ENCODE measurements at regions not wholly inside any gene's neighbourhood (a gene's known extent, or its start where the extent isn't known, plus 50 kb on each side); places are given as distances from the start of the nearest gene placed in this dataset.
"Not testable (repeated sequence)": the region's sequence is repeated elsewhere in the genome, so short reads cannot be mapped to it uniquely, and the experiment has no call there.

- FAIRE-seq; H3K9me3 ChIP-seq (replicated peaks; ENCODE audit: control insufficient read depth, insufficient read depth, low read length); CTCF ChIA-PET; BruUV-seq (replicated peaks); H4K20me1 ChIP-seq (replicated peaks; ENCODE audit: control insufficient read depth, extremely low read depth, insufficient read depth, low read length); H3K27me3 ChIP-seq (ENCODE audit: control insufficient read depth in 2 of 2, insufficient read depth in 2 of 2, low read length in 2 of 2); intact Hi-C loops (cut with micrococcal nuclease); H3K4me2 ChIP-seq (ENCODE audit: insufficient read depth, low read length); H3K9ac ChIP-seq (replicated peaks; ENCODE audit: extremely low read depth, insufficient read depth, low read length); H2AFZ ChIP-seq (ENCODE audit: low read depth, low read length); POLR2A ChIA-PET; dilution Hi-C loops (cut with MboI; ENCODE audit: extremely low pct_ligation_motif_present, low sequenced_read_pairs); H3K9me1 ChIP-seq (replicated peaks; ENCODE audit: control insufficient read depth, extremely low read depth, insufficient read depth, low read length); H3K36me3 ChIP-seq (ENCODE audit: control insufficient read depth in 2 of 2, extremely low read depth in 1 of 2, insufficient read depth in 2 of 2, low read length in 2 of 2); H3K4me1 ChIP-seq (ENCODE audit: control insufficient read depth, extremely low read depth, insufficient read depth, low read length); H3K27ac ChIP-seq (ENCODE audit: insufficient read depth, low read depth, low read length); DNase-seq (ENCODE audit: low read depth, low spot score); H3K4me3 ChIP-seq (replicated peaks in 1 of 3; ENCODE audit: insufficient read depth in 1 of 3, low read depth in 1 of 3, low read length in 3 of 3); H3K79me2 ChIP-seq (ENCODE audit: control insufficient read depth, insufficient read depth, low read length): not testable (repeated sequence)
Observed at GRCh38 chr14:106522118-106522517, 995.7 kb downstream of the TMEM121 start.

- H3K4me1 ChIP-seq (ENCODE audit: control insufficient read depth, extremely low read depth, insufficient read depth, low read length): no peaks in the 10 kb centered on the region
- FAIRE-seq: no peak
- TF ChIP-seq FOS (IDR thresholded peaks at IDR 0.05; ENCODE audit: borderline replicate concordance, insufficient read depth, low read length) (no peak), POLR2A (IDR thresholded peaks at IDR 0.05; ENCODE audit: low read depth, low read length) (no peak), MAX (IDR thresholded peaks at IDR 0.05; ENCODE audit: insufficient read depth, insufficient read length) (no peak), MYC (IDR thresholded peaks at IDR 0.05; ENCODE audit: low read depth, low read length) (no peak), POLR2AphosphoS5 (IDR thresholded peaks at IDR 0.05; ENCODE audit: insufficient read depth, low read depth, low read length) (no peak), EZH2 (IDR thresholded peaks at IDR 0.05; ENCODE audit: borderline replicate concordance, low read depth, low read length, severe bottlenecking) (no peak), GATA2 (IDR thresholded peaks at IDR 0.05; ENCODE audit: insufficient read depth, insufficient read length, low read depth, low read length) (no peak)
Observed at GRCh38 chr14:106522990-106523389, 996.6 kb downstream of the TMEM121 start.

More at GRCh38 chr14:106522990-106523389, 996.6 kb downstream of the TMEM121 start:
- dilution Hi-C loops (cut with MboI; ENCODE audit: extremely low pct_ligation_motif_present, low sequenced_read_pairs): no loop called here
- Histone ChIP-seq H3K27ac (ENCODE audit: insufficient read depth, low read depth, low read length) (no peak overlapping the region), H3K4me3 (replicated peaks in 1 of 3; ENCODE audit: insufficient read depth in 1 of 3, low read depth in 1 of 3, low read length in 3 of 3) (no peak overlapping the region), H3K9ac (replicated peaks; ENCODE audit: extremely low read depth, insufficient read depth, low read length) (no peak overlapping the region), H3K27me3 (ENCODE audit: control insufficient read depth in 2 of 2, insufficient read depth in 2 of 2, low read length in 2 of 2) (no peaks in the 10 kb centered on the region), H3K9me1 (replicated peaks; ENCODE audit: control insufficient read depth, extremely low read depth, insufficient read depth, low read length) (no peaks in the 10 kb centered on the region), H4K20me1 (replicated peaks; ENCODE audit: control insufficient read depth, extremely low read depth, insufficient read depth, low read length) (no peaks in the 10 kb centered on the region), H3K36me3 (ENCODE audit: control insufficient read depth in 2 of 2, extremely low read depth in 1 of 2, insufficient read depth in 2 of 2, low read length in 2 of 2) (no peaks in the 10 kb centered on the region), H3K4me2 (ENCODE audit: insufficient read depth, low read length) (no peak overlapping the region), H3K9me3 (replicated peaks; ENCODE audit: control insufficient read depth, insufficient read depth, low read length) (no peaks in the 10 kb centered on the region), H3K79me2 (ENCODE audit: control insufficient read depth, insufficient read depth, low read length) (no peaks in the 10 kb centered on the region), H2AFZ (ENCODE audit: low read depth, low read length) (no peak overlapping the region)
- POLR2A ChIA-PET: no interaction called here
- intact Hi-C loops (cut with micrococcal nuclease): no loop called here
- CTCF ChIA-PET: no interaction called here
- no peak for DNase-seq (ENCODE audit: low read depth, low spot score)
- BruUV-seq (replicated peaks): no TSS peak

Measured in endothelial cell of umbilical vein (primary cell).